ENCODE measurements at regions not wholly inside any gene's neighbourhood (a gene's known extent, or its start where the extent isn't known, plus 50 kb on each side); places are given as distances from the start of the nearest gene placed in this dataset.

DNA sequence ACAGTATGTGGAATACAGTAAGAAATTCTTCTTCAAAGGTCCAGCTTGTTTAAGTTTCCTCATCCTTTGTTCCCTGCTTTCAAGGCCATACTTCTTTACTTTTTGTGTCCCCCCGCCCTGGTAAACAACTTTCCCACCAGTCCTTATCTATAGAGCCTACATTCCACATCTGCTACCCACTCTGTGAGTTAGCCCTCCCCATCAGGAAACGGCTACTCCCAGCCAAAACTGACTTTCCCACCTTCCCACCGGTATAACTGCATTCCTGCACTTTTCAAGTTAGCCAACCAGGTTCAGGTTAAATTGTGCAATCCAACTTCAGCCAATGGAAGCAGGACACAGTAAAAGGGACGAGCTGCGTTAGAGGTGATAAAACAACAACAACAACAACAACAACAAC, 186.9 kb downstream of the DDX3Y start:
- TF ChIP-seq CTCF (conservative IDR thresholded peaks at IDR 0.05; ENCODE audit: low read length) = no peak
- TF ChIP-seq EZH2phosphoT487 (IDR thresholded peaks at IDR 0.05; ENCODE audit: borderline replicate concordance, low read depth, low read length) = no peak

Measured in OCI-LY7 (cell line).